ENCODE measurements at regions not wholly inside any gene's neighbourhood (a gene's known extent, or its start where the extent isn't known, plus 50 kb on each side); places are given as distances from the start of the nearest gene placed in this dataset.

- DNase-seq = peak; percentile 26
These were observed 126.9 kb upstream of the ATP1A1 start for GRCh38 chr1:116246174-116246573.

GRCh38 chr1:116252271-116252670 lies 120.8 kb upstream of the ATP1A1 start:
- Histone ChIP-seq H3K27ac (ENCODE audit: low read depth, low read length) (no peak overlapping the region), H3K9ac (ENCODE audit: low read length) (no peak overlapping the region), H3K4me1 (ENCODE audit: control insufficient read depth, low read depth, low read length) (peaks cover 7% of the 10 kb centered on the region), H3K27me3 (ENCODE audit: insufficient read depth, low read length, poor library complexity) (no peaks in the 10 kb centered on the region), H2AK5ac (ENCODE audit: low read length) (no peak overlapping the region), H3K18ac (ENCODE audit: low read length) (no peak overlapping the region), H3K56ac (ENCODE audit: low read length) (no peak overlapping the region), H3K4me2 (ENCODE audit: low read length) (no peak overlapping the region), H3K23ac (ENCODE audit: low read length) (no peak overlapping the region), H3K79me2 (ENCODE audit: control insufficient read depth, insufficient read depth, low read length) (no peaks in the 10 kb centered on the region), H3K4ac (ENCODE audit: low read depth, low read length) (no peak overlapping the region), H3K4me3 (ENCODE audit: low read length) (no peak overlapping the region), H4K8ac (ENCODE audit: low read depth, low read length) (no peak overlapping the region), H2BK5ac (ENCODE audit: low read length) (no peak overlapping the region), H3K36me3 (ENCODE audit: control insufficient read depth, insufficient read depth, low read length) (no peaks in the 10 kb centered on the region), H2BK15ac (replicated peaks; ENCODE audit: low read depth) (no peak overlapping the region), H4K5ac (ENCODE audit: low read length) (no peak overlapping the region), H2BK120ac (ENCODE audit: low read depth, low read length) (no peak overlapping the region), H3K79me1 (ENCODE audit: low read length) (no peaks in the 10 kb centered on the region)
- WGBS (ENCODE audit: extremely low coverage, insufficient coverage, low lambda C conversion rate) = no CpG with 5 or more reads among the region's 1 CpG
- DNase-seq = no peak

More at GRCh38 chr1:116246174-116246573, 126.9 kb upstream of the ATP1A1 start:
- Histone ChIP-seq H3K27ac (ENCODE audit: low read depth, low read length) (no peak overlapping the region), H3K36me3 (ENCODE audit: control insufficient read depth, insufficient read depth, low read length) (no peaks in the 10 kb centered on the region), H3K18ac (ENCODE audit: low read length) (no peak overlapping the region), H3K9ac (ENCODE audit: low read length) (no peak overlapping the region), H3K23ac (ENCODE audit: low read length) (no peak overlapping the region), H3K56ac (ENCODE audit: low read length) (no peak overlapping the region), H2AK5ac (ENCODE audit: low read length) (no peak overlapping the region), H3K79me2 (ENCODE audit: control insufficient read depth, insufficient read depth, low read length) (no peaks in the 10 kb centered on the region), H2BK120ac (ENCODE audit: low read depth, low read length) (no peak overlapping the region), H2BK5ac (ENCODE audit: low read length) (no peak overlapping the region), H4K5ac (ENCODE audit: low read length) (no peak overlapping the region), H3K4me1 (ENCODE audit: control insufficient read depth, low read depth, low read length) (no peaks in the 10 kb centered on the region), H3K79me1 (ENCODE audit: low read length) (no peaks in the 10 kb centered on the region), H3K4me3 (ENCODE audit: low read length) (no peak overlapping the region), H3K27me3 (ENCODE audit: insufficient read depth, low read length, poor library complexity) (no peaks in the 10 kb centered on the region), H3K4me2 (ENCODE audit: low read length) (no peak overlapping the region), H4K8ac (ENCODE audit: low read depth, low read length) (no peak overlapping the region), H3K4ac (ENCODE audit: low read depth, low read length) (no peak overlapping the region), H2BK15ac (replicated peaks; ENCODE audit: low read depth) (no peak overlapping the region)
- WGBS (ENCODE audit: extremely low coverage, insufficient coverage, low lambda C conversion rate) = no CpG with 5 or more reads among the region's 3 CpGs

GRCh38 chr1:116252785-116253184 lies 120.3 kb upstream of the ATP1A1 start:
- Histone ChIP-seq H3K4ac (ENCODE audit: low read depth, low read length) (no peak overlapping the region), H4K5ac (ENCODE audit: low read length) (no peak overlapping the region), H3K56ac (ENCODE audit: low read length) (no peak overlapping the region), H2BK15ac (replicated peaks; ENCODE audit: low read depth) (no peak overlapping the region), H3K18ac (ENCODE audit: low read length) (no peak overlapping the region), H3K9ac (ENCODE audit: low read length) (no peak overlapping the region), H3K79me1 (ENCODE audit: low read length) (no peaks in the 10 kb centered on the region), H3K79me2 (ENCODE audit: control insufficient read depth, insufficient read depth, low read length) (no peaks in the 10 kb centered on the region), H2BK5ac (ENCODE audit: low read length) (no peak overlapping the region), H3K4me2 (ENCODE audit: low read length) (no peak overlapping the region), H4K8ac (ENCODE audit: low read depth, low read length) (no peak overlapping the region), H3K27me3 (ENCODE audit: insufficient read depth, low read length, poor library complexity) (no peaks in the 10 kb centered on the region), H3K27ac (ENCODE audit: low read depth, low read length) (no peak overlapping the region), H2BK120ac (ENCODE audit: low read depth, low read length) (no peak overlapping the region), H3K4me1 (ENCODE audit: control insufficient read depth, low read depth, low read length) (peaks cover 7% of the 10 kb centered on the region), H2AK5ac (ENCODE audit: low read length) (no peak overlapping the region), H3K36me3 (ENCODE audit: control insufficient read depth, insufficient read depth, low read length) (no peaks in the 10 kb centered on the region), H3K4me3 (ENCODE audit: low read length) (no peak overlapping the region), H3K23ac (ENCODE audit: low read length) (no peak overlapping the region)
- no peak for DNase-seq

- Histone ChIP-seq H4K5ac (ENCODE audit: low read length) (no peak overlapping the region), H3K23ac (ENCODE audit: low read length) (no peak overlapping the region), H3K27ac (ENCODE audit: low read depth, low read length) (no peak overlapping the region), H2BK5ac (ENCODE audit: low read length) (no peak overlapping the region), H3K79me1 (ENCODE audit: low read length) (no peaks in the 10 kb centered on the region), H3K4me1 (ENCODE audit: control insufficient read depth, low read depth, low read length) (peaks cover 7% of the 10 kb centered on the region), H3K56ac (ENCODE audit: low read length) (no peak overlapping the region), H3K4me2 (ENCODE audit: low read length) (no peak overlapping the region), H3K9ac (ENCODE audit: low read length) (no peak overlapping the region), H3K27me3 (ENCODE audit: insufficient read depth, low read length, poor library complexity) (no peaks in the 10 kb centered on the region), H2BK15ac (replicated peaks; ENCODE audit: low read depth) (no peak overlapping the region), H3K18ac (ENCODE audit: low read length) (no peak overlapping the region), H3K36me3 (ENCODE audit: control insufficient read depth, insufficient read depth, low read length) (no peaks in the 10 kb centered on the region), H2AK5ac (ENCODE audit: low read length) (no peak overlapping the region), H3K79me2 (ENCODE audit: control insufficient read depth, insufficient read depth, low read length) (no peaks in the 10 kb centered on the region), H3K4ac (ENCODE audit: low read depth, low read length) (no peak overlapping the region), H3K4me3 (ENCODE audit: low read length) (no peak overlapping the region), H2BK120ac (ENCODE audit: low read depth, low read length) (no peak overlapping the region), H4K8ac (ENCODE audit: low read depth, low read length) (no peak overlapping the region)
- no CpG with 5 or more reads among the region's 5 CpGs for WGBS (ENCODE audit: extremely low coverage, insufficient coverage, low lambda C conversion rate)
- DNase-seq = no peak
These were observed 119.3 kb upstream of the ATP1A1 start for GRCh38 chr1:116253566-116254382.

GRCh38 chr1:116254776-116255175 lies 118.3 kb upstream of the ATP1A1 start:
- no peaks in the 10 kb centered on the region for H3K79me1 ChIP-seq (ENCODE audit: low read length)
- H4K8ac ChIP-seq (ENCODE audit: low read depth, low read length) = no peak overlapping the region
- WGBS (ENCODE audit: extremely low coverage, insufficient coverage, low lambda C conversion rate) = no CpG with 5 or more reads among the region's 1 CpG
- no peak overlapping the region for H2BK15ac ChIP-seq (replicated peaks; ENCODE audit: low read depth)
- peaks cover 7% of the 10 kb centered on the region for H3K4me1 ChIP-seq (ENCODE audit: control insufficient read depth, low read depth, low read length)
- H2BK5ac ChIP-seq (ENCODE audit: low read length) = no peak overlapping the region
- no peak overlapping the region for H3K27ac ChIP-seq (ENCODE audit: low read depth, low read length)
- no peak overlapping the region for H3K9ac ChIP-seq (ENCODE audit: low read length)
- DNase-seq = no peak
- no peaks in the 10 kb centered on the region for H3K36me3 ChIP-seq (ENCODE audit: control insufficient read depth, insufficient read depth, low read length)
- H3K4me2 ChIP-seq (ENCODE audit: low read length) = no peak overlapping the region
- no peak overlapping the region for H3K4ac ChIP-seq (ENCODE audit: low read depth, low read length)
- H3K23ac ChIP-seq (ENCODE audit: low read length) = no peak overlapping the region
- no peak overlapping the region for H4K5ac ChIP-seq (ENCODE audit: low read length)
- no peaks in the 10 kb centered on the region for H3K79me2 ChIP-seq (ENCODE audit: control insufficient read depth, insufficient read depth, low read length)
- no peak overlapping the region for H3K18ac ChIP-seq (ENCODE audit: low read length)
- H3K27me3 ChIP-seq (ENCODE audit: insufficient read depth, low read length, poor library complexity) = no peaks in the 10 kb centered on the region
- no peak overlapping the region for H2BK120ac ChIP-seq (ENCODE audit: low read depth, low read length)
- H2AK5ac ChIP-seq (ENCODE audit: low read length) = no peak overlapping the region
- no peak overlapping the region for H3K4me3 ChIP-seq (ENCODE audit: low read length)
- no peak overlapping the region for H3K56ac ChIP-seq (ENCODE audit: low read length)

Data from mesendoderm (in vitro differentiated cells).